ENCODE measurements at regions not wholly inside any gene's neighbourhood (a gene's known extent, or its start where the extent isn't known, plus 50 kb on each side); places are given as distances from the start of the nearest gene placed in this dataset.

DNA sequence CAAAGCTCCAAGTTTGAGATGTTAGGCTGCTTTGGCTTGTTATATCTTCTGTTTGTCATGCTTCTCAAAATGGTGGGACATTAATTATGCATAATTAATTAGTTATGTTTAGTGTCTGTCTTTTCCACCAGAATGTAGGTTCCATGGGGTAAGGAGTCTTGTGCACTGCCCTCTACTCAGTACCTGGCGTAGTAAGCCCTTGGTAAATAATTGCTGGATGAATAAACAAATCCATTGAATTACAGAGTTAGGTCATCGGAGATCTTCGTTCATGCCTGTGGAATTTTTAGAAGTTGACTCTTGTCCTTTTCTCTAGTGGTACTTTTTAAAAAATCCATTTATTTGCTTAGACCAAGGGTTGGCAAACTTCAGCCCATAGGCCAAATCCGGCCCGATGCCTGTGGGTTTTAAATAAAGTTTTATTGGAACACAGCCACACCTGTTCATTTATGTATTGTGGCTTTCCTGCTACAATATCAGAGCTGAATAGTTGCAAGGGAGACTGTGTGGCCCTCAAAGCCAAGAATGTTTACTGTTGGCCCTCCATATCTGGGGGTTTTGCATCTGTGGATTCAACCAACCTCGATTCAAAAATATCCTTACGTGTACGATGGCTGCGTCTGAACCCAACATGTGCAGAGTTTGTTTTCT is 524.8 kb upstream of the EEF2KMT start:
- CTCF ChIA-PET = no interaction called here
- no peaks in the 10 kb centered on the region for H3K36me3 ChIP-seq (ENCODE audit: control insufficient read depth in 2 of 2, extremely low read depth in 1 of 2, insufficient read depth in 2 of 2, low read length in 2 of 2)
- H3K79me2 ChIP-seq (ENCODE audit: control insufficient read depth, insufficient read depth, low read length) = no peaks in the 10 kb centered on the region
- no peak overlapping the region for H3K4me3 ChIP-seq (replicated peaks in 1 of 3; ENCODE audit: insufficient read depth in 1 of 3, low read depth in 1 of 3, low read length in 3 of 3)
- H3K9ac ChIP-seq (replicated peaks; ENCODE audit: extremely low read depth, insufficient read depth, low read length) = no peak overlapping the region
- FAIRE-seq (no peak), DNase-seq (ENCODE audit: low read depth, low spot score) (no peak)
- H3K4me1 ChIP-seq (ENCODE audit: control insufficient read depth, extremely low read depth, insufficient read depth, low read length) = no peaks in the 10 kb centered on the region
- dilution Hi-C loops (cut with MboI; ENCODE audit: extremely low pct_ligation_motif_present, low sequenced_read_pairs) (no loop called here), intact Hi-C loops (cut with micrococcal nuclease) (no loop called here)
- no TSS peak for BruUV-seq (replicated peaks)
- no peaks in the 10 kb centered on the region for H4K20me1 ChIP-seq (replicated peaks; ENCODE audit: control insufficient read depth, extremely low read depth, insufficient read depth, low read length)
- no peak overlapping the region for H3K27ac ChIP-seq (ENCODE audit: insufficient read depth, low read depth, low read length)
- H3K9me3 ChIP-seq (replicated peaks; ENCODE audit: control insufficient read depth, insufficient read depth, low read length) = peaks cover 6% of the 10 kb centered on the region
- H3K27me3 ChIP-seq (ENCODE audit: control insufficient read depth in 2 of 2, insufficient read depth in 2 of 2, low read length in 2 of 2) = no peaks in the 10 kb centered on the region
- H3K4me2 ChIP-seq (ENCODE audit: insufficient read depth, low read length) = no peak overlapping the region
- POLR2A ChIA-PET = no interaction called here
- H2AFZ ChIP-seq (ENCODE audit: low read depth, low read length) = no peak overlapping the region
- no peaks in the 10 kb centered on the region for H3K9me1 ChIP-seq (replicated peaks; ENCODE audit: control insufficient read depth, extremely low read depth, insufficient read depth, low read length)
- TF ChIP-seq POLR2A (IDR thresholded peaks at IDR 0.05; ENCODE audit: low read depth, low read length) = no peak
- no peak for TF ChIP-seq POLR2AphosphoS5 (IDR thresholded peaks at IDR 0.05; ENCODE audit: insufficient read depth, low read depth, low read length)
- TF ChIP-seq JUN (IDR thresholded peaks at IDR 0.05; ENCODE audit: borderline replicate concordance, insufficient read depth, insufficient read length, low read depth) = no peak
- TF ChIP-seq MYC (IDR thresholded peaks at IDR 0.05; ENCODE audit: low read depth, low read length) = no peak
- TF ChIP-seq FOS (IDR thresholded peaks at IDR 0.05; ENCODE audit: borderline replicate concordance, insufficient read depth, low read length) = no peak
- no peak for TF ChIP-seq GATA2 (IDR thresholded peaks at IDR 0.05; ENCODE audit: insufficient read depth, insufficient read length, low read depth, low read length)
- TF ChIP-seq, protein P1, sequence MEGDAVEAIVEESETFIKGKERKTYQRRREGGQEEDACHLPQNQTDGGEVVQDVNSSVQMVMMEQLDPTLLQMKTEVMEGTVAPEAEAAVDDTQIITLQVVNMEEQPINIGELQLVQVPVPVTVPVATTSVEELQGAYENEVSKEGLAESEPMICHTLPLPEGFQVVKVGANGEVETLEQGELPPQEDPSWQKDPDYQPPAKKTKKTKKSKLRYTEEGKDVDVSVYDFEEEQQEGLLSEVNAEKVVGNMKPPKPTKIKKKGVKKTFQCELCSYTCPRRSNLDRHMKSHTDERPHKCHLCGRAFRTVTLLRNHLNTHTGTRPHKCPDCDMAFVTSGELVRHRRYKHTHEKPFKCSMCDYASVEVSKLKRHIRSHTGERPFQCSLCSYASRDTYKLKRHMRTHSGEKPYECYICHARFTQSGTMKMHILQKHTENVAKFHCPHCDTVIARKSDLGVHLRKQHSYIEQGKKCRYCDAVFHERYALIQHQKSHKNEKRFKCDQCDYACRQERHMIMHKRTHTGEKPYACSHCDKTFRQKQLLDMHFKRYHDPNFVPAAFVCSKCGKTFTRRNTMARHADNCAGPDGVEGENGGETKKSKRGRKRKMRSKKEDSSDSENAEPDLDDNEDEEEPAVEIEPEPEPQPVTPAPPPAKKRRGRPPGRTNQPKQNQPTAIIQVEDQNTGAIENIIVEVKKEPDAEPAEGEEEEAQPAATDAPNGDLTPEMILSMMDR (IDR thresholded peaks at IDR 0.05; ENCODE audit: extremely low read depth in 1 of 2, insufficient read depth in 1 of 2, low read depth in 1 of 2, low read length in 2 of 2) = no peak
- TF ChIP-seq, protein P2, sequence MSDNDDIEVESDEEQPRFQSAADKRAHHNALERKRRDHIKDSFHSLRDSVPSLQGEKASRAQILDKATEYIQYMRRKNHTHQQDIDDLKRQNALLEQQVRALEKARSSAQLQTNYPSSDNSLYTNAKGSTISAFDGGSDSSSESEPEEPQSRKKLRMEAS (IDR thresholded peaks at IDR 0.05; ENCODE audit: insufficient read depth, insufficient read length) = no peak
- no peak for TF ChIP-seq EZH2 (IDR thresholded peaks at IDR 0.05; ENCODE audit: borderline replicate concordance, low read depth, low read length, severe bottlenecking)
